ENCODE measurements at regions not wholly inside any gene's neighbourhood (a gene's known extent, or its start where the extent isn't known, plus 50 kb on each side); places are given as distances from the start of the nearest gene placed in this dataset.
"Not testable (repeated sequence)": the region's sequence is repeated elsewhere in the genome, so short reads cannot be mapped to it uniquely, and the experiment has no call there.

GRCh38 chr3:167018591-167019111 is 361.4 kb downstream of the ZBBX start:
- TF ChIP-seq POLR2AphosphoS5 (IDR thresholded peaks at IDR 0.05; ENCODE audit: insufficient read depth in 1 of 2, low read depth in 1 of 2); CTCF (IDR thresholded peaks at IDR 0.05): not testable (repeated sequence)

Data from vagina (tissue), 2 donors.